Astrocyte (in vitro differentiated cells and primary cell): ENCODE measurements at regions not wholly inside any gene's neighbourhood (a gene's known extent, or its start where the extent isn't known, plus 50 kb on each side); places are given as distances from the start of the nearest gene placed in this dataset.

Source experiments
- EZH2 ChIP-seq: IDR thresholded peaks from 2 replicates; pipeline ENCODE4 v1.6.1; 2012; ENCODE audit warnings: mild to moderate bottlenecking, low read length, inconsistent platforms; ENCODE audit not compliant: insufficient read depth
- TF ChIP-seq, protein P1 (sequence below): IDR thresholded peaks from 2 replicates; pipeline ENCODE4 v1.5.1; 2011; ENCODE audit warnings: low read depth, mild to moderate bottlenecking, inconsistent platforms, low read length, moderate library complexity; ENCODE audit not compliant: insufficient read depth

DNA sequence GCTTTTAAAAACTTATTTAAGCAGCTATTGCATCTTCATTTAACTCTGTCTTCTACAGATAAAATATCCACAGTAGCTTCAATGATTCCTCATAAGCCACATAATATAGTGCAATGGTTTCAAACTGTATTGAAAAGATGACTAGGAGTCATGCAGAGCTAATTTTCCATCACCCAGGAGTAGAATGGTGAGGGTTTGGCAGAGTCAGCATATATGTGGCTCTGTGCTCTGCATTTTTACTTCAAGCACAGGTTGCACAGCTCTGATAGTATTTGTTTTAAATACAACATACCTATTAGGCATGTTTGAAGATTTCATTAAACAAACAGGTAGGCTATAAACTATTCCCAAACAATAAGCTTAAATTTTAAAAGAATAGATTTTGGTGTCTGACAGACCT is 731.9 kb upstream of the VRK2 start:
- TF ChIP-seq, protein P1, sequence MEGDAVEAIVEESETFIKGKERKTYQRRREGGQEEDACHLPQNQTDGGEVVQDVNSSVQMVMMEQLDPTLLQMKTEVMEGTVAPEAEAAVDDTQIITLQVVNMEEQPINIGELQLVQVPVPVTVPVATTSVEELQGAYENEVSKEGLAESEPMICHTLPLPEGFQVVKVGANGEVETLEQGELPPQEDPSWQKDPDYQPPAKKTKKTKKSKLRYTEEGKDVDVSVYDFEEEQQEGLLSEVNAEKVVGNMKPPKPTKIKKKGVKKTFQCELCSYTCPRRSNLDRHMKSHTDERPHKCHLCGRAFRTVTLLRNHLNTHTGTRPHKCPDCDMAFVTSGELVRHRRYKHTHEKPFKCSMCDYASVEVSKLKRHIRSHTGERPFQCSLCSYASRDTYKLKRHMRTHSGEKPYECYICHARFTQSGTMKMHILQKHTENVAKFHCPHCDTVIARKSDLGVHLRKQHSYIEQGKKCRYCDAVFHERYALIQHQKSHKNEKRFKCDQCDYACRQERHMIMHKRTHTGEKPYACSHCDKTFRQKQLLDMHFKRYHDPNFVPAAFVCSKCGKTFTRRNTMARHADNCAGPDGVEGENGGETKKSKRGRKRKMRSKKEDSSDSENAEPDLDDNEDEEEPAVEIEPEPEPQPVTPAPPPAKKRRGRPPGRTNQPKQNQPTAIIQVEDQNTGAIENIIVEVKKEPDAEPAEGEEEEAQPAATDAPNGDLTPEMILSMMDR: no peak
- TF ChIP-seq EZH2: no peak
